Heart right ventricle (tissue), 16 donors: ENCODE measurements at regions not wholly inside any gene's neighbourhood (a gene's known extent, or its start where the extent isn't known, plus 50 kb on each side); places are given as distances from the start of the nearest gene placed in this dataset.

Source experiments
- ATAC-seq, 8 donors: fragments of 200-7000 bp; cut with Tn5 transposase; one replicate each; pipeline ENCODE4 v1.9.1; 2020; ENCODE audit warnings: mild to moderate bottlenecking in 8 of 8, moderate library complexity in 8 of 8, moderate number of reproducible peaks in 1 of 8
- DNase-seq, 2 donors: peaks; one replicate each; pipeline ENCODE4 v3.0.0-alpha.2; 2020
- H3K27ac ChIP-seq, 10 donors: fragments of 200-600 bp; sonication (generic) in 2 of 10; one replicate each; pipeline versions ENCODE4 v1.5.0 to v1.8.0; 2020 to 2022; ENCODE audit warnings: mild to moderate bottlenecking in 3 of 10
- H3K27me3 ChIP-seq, 7 donors: fragments of 200-600 bp; one replicate each; pipeline ENCODE4 v1.8.0; 2021 to 2022; ENCODE audit warnings: mild to moderate bottlenecking in 2 of 7
- H3K36me3 ChIP-seq, 9 donors: fragments of 200-600 bp; sonication (generic) in 1 of 9; one replicate each; pipeline versions ENCODE4 v1.5.0 to v1.8.0; 2020 to 2022; ENCODE audit warnings: mild to moderate bottlenecking in 2 of 9
- H3K4me1 ChIP-seq, 9 donors: fragments of 200-600 bp; sonication (generic) in 1 of 9; one replicate each; pipeline versions ENCODE4 v1.5.0 to v1.8.0; 2020 to 2022; ENCODE audit warnings: mild to moderate bottlenecking in 4 of 9
- H3K4me3 ChIP-seq, 10 donors: fragments of 200-600 bp; sonication (generic) in 2 of 10; one replicate each; pipeline versions ENCODE4 v1.5.0 to v1.8.0; 2020 to 2022; ENCODE audit warnings: mild to moderate bottlenecking in 7 of 10, moderate library complexity in 2 of 10
- H3K9me3 ChIP-seq, 11 donors: fragments of 200-600 bp in 10 of 11; sonication (generic) in 2 of 11; one replicate each; pipeline versions ENCODE4 v1.5.0 to v1.8.0; 2013 to 2022; ENCODE audit warnings: mild to moderate bottlenecking in 2 of 11, control low read depth in 1 of 11, moderate library complexity in 1 of 11
- CTCF ChIP-seq, 9 donors: fragments of 200-600 bp; sonication (generic) in 2 of 9; IDR thresholded peaks; one replicate each; pipeline versions ENCODE4 v1.5.0 to v1.8.0; 2021 to 2022; ENCODE audit warnings: antibody characterized with exemption in 9 of 9, mild to moderate bottlenecking in 5 of 9, moderate library complexity in 1 of 9
- WGBS, 2 donors: extraction: QIAGEN DNeasy Blood & Tissue Kit; methylation state at CpG; one replicate each; pipeline ENCODE4 v1.1.7; 2013; ENCODE audit warnings: inconsistent platforms in 1 of 2; 5-methylcytosine and 5-hydroxymethylcytosine counted together
- intact Hi-C, 10 donors: fragments of 100-400 bp; cut with DNase I; formaldehyde crosslinking; loops; one replicate each; pipeline versions ENCODE4 v1.11.1 to v1.14.2; 2022
- donor health status: Arrhythmogenic right ventricular cardiomyopathy.
- donor health status: ischemic (EF 13 %, LVEDD 7.1; RV severe dilation, severe dysfunction).
- donor health status: healthy with polysubstance abuse.
- donor health status: DM: no; HTN: yes; CAD: no.
- donor health status: DM: no; HTN: no; CAD: no.
- donor health status: ischemic (EF 25% LVEDD 6.9; RV normal size, moderate dysfunction).
- donor health status: ischemic (EF 25% LVEDD 5.7; RV mildly dilated, moderate dysfunction).
- donor health status: healthy.
- donor health status: DM: yes; HTN: yes; CAD: no.
- donor health status: Ischemic cardiomyopathy.
- donor health status: ischemic (EF 35%, LVEDD 5.7; RV mildly dilated, moderate dysfunction).
- donor health status: nonischemic (EF 11% LVEDD 7.7; RV severe dilation, severe dysfunction).
- donor health status: DM: yes; HTN: yes; CAD: no.
- donor health status: PGD.
- donor health status: ischemic (EF 29% LVEDD 5.4; RV normal size, mild dysfunction).
- donor health status: nonischemic (EF 23%, LVEDD 6.1; RV moderate dilation, normal function).

- no peak overlapping the region for H3K27ac ChIP-seq
- no peaks in the 10 kb centered on the region for H3K9me3 ChIP-seq
- H3K4me3 ChIP-seq: no peak overlapping the region
- no peaks in the 10 kb centered on the region for H3K36me3 ChIP-seq
- peaks cover 0 to 5% (median 0%) of the 10 kb centered on the region in 7 donors for H3K27me3 ChIP-seq
- no peak for ATAC-seq
- no peaks in the 10 kb centered on the region for H3K4me1 ChIP-seq
- intact Hi-C loops: no loop called here
- DNase-seq: no peak
- TF ChIP-seq CTCF (IDR thresholded peaks at IDR 0.05): no peak
These were observed 172.6 kb upstream of the CNTN3 start for GRCh38 chr3:74787011-74787410.

DNA sequence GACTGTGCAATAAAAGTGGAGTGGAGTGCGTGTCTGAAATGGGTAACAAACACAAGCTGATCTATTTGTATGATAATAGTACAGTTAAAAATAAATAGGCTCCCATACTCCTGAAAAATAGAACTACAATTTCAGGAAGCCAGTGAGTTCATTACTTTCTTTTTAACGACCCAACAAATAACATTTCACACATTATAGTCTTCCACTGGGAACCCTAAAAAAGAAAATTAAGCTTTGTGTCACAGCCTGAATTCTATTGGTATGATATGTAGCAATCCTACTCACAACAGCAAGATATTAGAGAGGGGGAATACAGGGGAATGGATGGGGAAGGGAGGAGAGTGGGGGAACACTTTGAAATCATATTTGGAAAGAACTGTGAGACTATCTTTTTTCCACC is 156.9 kb upstream of the CNTN3 start:
- intact Hi-C loops: no loop called here
- no peak for DNase-seq
- H3K4me3 ChIP-seq: no peak overlapping the region
- H3K27ac ChIP-seq: no peak overlapping the region
- TF ChIP-seq CTCF (IDR thresholded peaks at IDR 0.05): no peak
- H3K4me1 ChIP-seq: no peaks in the 10 kb centered on the region
- ATAC-seq: no peak
- no peaks in the 10 kb centered on the region for H3K9me3 ChIP-seq
- H3K27me3 ChIP-seq: no peaks in the 10 kb centered on the region
- no peaks in the 10 kb centered on the region for H3K36me3 ChIP-seq
- WGBS, 2 donors: 85 to 86% methylated on average over 2 of the region's 2 CpGs

DNA sequence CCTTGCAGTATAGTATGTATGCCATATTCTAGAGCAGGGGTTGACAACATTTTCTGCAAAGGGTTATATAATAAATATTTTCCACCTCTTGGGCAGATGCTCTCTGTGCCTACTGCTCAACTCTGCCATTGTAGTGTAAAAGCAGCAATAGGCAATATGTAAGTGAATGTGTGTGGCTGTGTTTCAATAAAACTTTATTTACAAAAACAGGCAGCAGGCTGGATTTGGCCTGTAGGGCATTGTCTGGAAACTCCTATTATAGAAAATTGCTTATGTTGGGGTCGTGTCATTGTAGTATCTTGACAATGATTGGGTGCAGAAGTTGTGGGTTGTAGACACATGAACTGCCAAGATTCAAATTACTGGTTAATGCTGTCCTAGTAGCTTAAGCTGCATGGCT is 153.6 kb upstream of the CNTN3 start:
- TF ChIP-seq CTCF (IDR thresholded peaks at IDR 0.05): no peak
- ATAC-seq: no peak
- no peaks in the 10 kb centered on the region for H3K36me3 ChIP-seq
- H3K27me3 ChIP-seq: no peaks in the 10 kb centered on the region
- H3K4me3 ChIP-seq: no peak overlapping the region
- no peaks in the 10 kb centered on the region for H3K9me3 ChIP-seq
- no peak overlapping the region for H3K27ac ChIP-seq
- no peaks in the 10 kb centered on the region for H3K4me1 ChIP-seq
- no peak for DNase-seq
- intact Hi-C loops: no loop called here
- 36 to 56% methylated on average over 1 of the region's 1 CpG for WGBS, 2 donors

DNA sequence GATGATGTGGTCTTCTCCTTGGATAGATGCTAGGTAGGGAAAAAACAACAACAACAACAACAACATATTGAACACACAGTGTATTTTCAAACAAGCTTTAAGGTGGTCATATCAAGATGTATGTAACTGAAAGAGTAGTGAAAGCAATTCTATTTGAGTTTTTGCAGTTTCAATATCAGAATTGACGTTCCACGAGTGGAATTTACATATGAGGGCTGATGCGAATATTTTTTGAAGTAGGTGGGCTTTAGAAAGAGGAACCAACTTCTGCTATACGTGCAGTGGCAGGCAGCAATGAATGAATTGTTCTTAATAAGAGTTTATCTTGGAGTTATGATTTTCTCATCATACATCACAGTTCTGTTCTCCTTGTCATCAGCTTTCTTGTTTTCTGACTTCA is 151.9 kb upstream of the CNTN3 start:
- no peaks in the 10 kb centered on the region for H3K27me3 ChIP-seq
- ATAC-seq: no peak
- intact Hi-C loops: no loop called here
- H3K36me3 ChIP-seq: no peaks in the 10 kb centered on the region
- H3K4me3 ChIP-seq: no peak overlapping the region
- no peak for DNase-seq
- H3K4me1 ChIP-seq: no peaks in the 10 kb centered on the region
- TF ChIP-seq CTCF (IDR thresholded peaks at IDR 0.05): no peak
- WGBS, 2 donors: 77 to 82% methylated on average over 4 of the region's 4 CpGs
- peaks cover 0 to 6% (median 0%) of the 10 kb centered on the region in 11 donors for H3K9me3 ChIP-seq
- H3K27ac ChIP-seq: no peak overlapping the region

- intact Hi-C loops: no loop called here
- ATAC-seq (no peak), DNase-seq (no peak)
- WGBS, 2 donors: 85 to 87% methylated on average over 2 of the region's 2 CpGs
- no peak overlapping the region for H3K4me3 ChIP-seq
- H3K27ac ChIP-seq: no peak overlapping the region
- no peak for TF ChIP-seq CTCF (IDR thresholded peaks at IDR 0.05)
- H3K4me1 ChIP-seq: no peaks in the 10 kb centered on the region
- no peaks in the 10 kb centered on the region for H3K27me3 ChIP-seq
- H3K36me3 ChIP-seq: no peaks in the 10 kb centered on the region
- H3K9me3 ChIP-seq: peaks cover 0 to 6% (median 0%) of the 10 kb centered on the region in 11 donors
These were observed 149.4 kb upstream of the CNTN3 start for GRCh38 chr3:74763830-74764229.
